HG03521 (cell line): ENCODE measurements at regions not wholly inside any gene's neighbourhood (a gene's known extent, or its start where the extent isn't known, plus 50 kb on each side); places are given as distances from the start of the nearest gene placed in this dataset.

Source experiments
- ATAC-seq: cut with Tn5 transposase; IDR thresholded peaks from one replicate; pipeline ENCODE4 v1.9.1; 2021; ENCODE audit warnings: mild to moderate bottlenecking, moderate library complexity; ENCODE audit not compliant: unreplicated experiment

DNA sequence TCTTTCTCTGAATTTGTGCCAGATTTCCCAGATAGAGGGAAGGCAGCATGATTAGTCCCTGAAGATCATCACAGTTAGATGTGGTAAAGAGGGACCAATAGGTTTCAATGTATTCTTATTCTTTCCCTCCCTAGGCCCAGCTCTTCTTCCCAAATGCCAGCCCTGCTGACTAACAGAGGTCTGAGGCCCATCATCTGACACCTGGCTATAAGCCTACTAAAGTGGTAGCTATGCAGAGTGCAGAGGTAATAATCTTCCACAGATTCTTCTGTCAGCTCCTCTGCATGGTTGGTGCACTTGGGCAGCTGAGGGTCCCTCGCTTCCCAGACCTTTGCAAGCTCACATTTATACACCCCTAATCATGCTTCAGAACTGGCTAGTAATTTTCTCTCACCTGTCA, 63.7 kb upstream of the PZP start:
- no peak for ATAC-seq

DNA sequence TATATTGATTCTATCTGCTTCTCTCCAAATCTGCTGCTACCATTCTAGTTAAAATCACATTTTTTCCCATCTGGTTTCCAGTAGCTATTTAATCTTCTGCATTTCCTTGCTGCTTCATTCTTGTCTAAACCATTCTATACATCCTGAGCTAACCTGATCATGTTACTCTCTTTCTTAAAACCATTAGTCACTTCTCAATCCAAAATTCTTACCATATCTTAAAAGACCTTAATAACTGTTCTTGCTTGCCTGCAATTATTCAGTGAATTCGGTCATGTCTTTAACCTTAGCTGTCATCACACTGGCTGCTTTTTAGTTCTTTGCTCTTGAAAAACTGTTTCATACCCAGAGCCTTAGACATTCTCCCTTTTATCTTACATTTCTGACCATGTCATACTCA, 56.4 kb upstream of the PZP start:
- ATAC-seq = no peak

DNA sequence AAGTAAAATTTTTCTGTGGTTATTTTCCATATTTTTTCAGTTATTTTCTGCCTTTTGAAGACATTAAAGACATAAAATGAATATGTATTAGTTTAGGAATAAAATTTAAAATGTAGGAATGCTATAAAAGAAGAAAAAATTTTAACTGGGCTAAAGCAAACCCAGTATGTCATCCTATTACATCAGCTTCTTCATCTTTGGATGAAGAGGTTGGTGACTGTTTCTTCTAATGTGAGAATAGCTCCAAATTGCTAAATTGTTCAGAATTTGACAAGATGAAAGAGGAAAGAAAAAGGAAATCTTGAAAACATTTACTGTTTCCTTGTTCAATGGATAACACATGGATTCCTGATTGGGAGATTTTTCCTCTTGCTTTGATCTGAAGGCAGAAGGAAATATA, 52.7 kb upstream of the PZP start:
- ATAC-seq = no peak

DNA sequence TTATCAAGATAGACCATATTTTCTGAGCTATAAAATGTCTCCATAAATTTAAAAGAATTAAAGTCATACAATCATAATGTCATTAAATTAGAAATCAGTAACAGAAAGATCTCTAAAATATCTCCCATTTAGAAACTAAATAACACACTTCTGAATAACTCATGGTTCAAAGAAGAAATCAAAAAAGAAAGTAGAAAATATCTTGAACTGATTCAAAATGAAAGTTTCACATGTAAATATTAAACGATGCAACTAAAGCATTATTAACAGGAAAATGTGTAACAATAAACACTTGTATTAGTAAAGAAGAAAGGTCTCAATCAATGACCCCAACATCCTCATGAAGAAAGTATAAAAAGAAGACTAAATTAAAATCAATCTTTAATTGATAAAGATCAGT, 50.5 kb upstream of the PZP start:
- ATAC-seq = no peak
